ENCODE measurements at regions not wholly inside any gene's neighbourhood (a gene's known extent, or its start where the extent isn't known, plus 50 kb on each side); places are given as distances from the start of the nearest gene placed in this dataset.

GRCh38 chr2:156695020-156695419 is 258.8 kb downstream of the GPD2 start:
- no peak overlapping the region for H3K27ac ChIP-seq (ENCODE audit: low read length)
- WGBS (ENCODE audit: insufficient coverage, low lambda C conversion rate) = no CpG with 5 or more reads among the region's 4 CpGs
- H3K4me1 ChIP-seq (ENCODE audit: control insufficient read depth, insufficient read depth, low read length) = peaks cover 3% of the 10 kb centered on the region
- DNase-seq = no peak
- H3K36me3 ChIP-seq (ENCODE audit: control insufficient read depth, insufficient read depth, low read length) = no peaks in the 10 kb centered on the region
- H3K9me3 ChIP-seq (ENCODE audit: control insufficient read depth, low read depth, low read length) = no peaks in the 10 kb centered on the region
- H3K4me3 ChIP-seq (ENCODE audit: low read length) = no peak overlapping the region
- no peaks in the 10 kb centered on the region for H3K27me3 ChIP-seq (ENCODE audit: control insufficient read depth, insufficient read depth, low read length)

- WGBS (ENCODE audit: insufficient coverage, low lambda C conversion rate) = no CpG with 5 or more reads among the region's 2 CpGs
- Histone ChIP-seq H3K9me3 (ENCODE audit: control insufficient read depth, low read depth, low read length) (no peaks in the 10 kb centered on the region), H3K4me1 (ENCODE audit: control insufficient read depth, insufficient read depth, low read length) (no peaks in the 10 kb centered on the region), H3K36me3 (ENCODE audit: control insufficient read depth, insufficient read depth, low read length) (no peaks in the 10 kb centered on the region), H3K4me3 (ENCODE audit: low read length) (no peak overlapping the region), H3K27me3 (ENCODE audit: control insufficient read depth, insufficient read depth, low read length) (no peaks in the 10 kb centered on the region), H3K27ac (ENCODE audit: low read length) (no peak overlapping the region)
- DNase-seq = no peak
Measured at GRCh38 chr2:156695595-156695994, 259.4 kb downstream of the GPD2 start.

DNA sequence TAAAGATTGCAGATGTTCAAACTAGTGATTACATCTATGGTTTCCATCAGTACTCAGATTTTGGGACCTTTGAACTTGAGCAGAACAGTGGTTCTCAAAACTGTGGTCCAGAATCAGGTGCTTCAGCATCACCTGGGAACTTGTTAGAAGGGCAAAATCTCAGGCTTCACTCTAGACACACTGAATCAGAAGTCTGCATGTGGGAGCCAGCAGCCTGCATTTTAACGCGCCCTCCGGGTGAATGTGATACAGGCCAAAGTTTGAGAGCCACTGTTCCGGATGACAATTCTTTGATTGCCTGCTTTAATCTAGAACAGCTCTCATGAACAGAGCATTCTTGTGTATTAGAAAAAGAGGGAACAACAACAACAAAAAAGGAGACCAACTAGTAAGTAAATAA is 261.7 kb downstream of the GPD2 start:
- H3K4me3 ChIP-seq (ENCODE audit: low read length) = no peak overlapping the region
- no peaks in the 10 kb centered on the region for H3K27me3 ChIP-seq (ENCODE audit: control insufficient read depth, insufficient read depth, low read length)
- no peaks in the 10 kb centered on the region for H3K4me1 ChIP-seq (ENCODE audit: control insufficient read depth, insufficient read depth, low read length)
- WGBS (ENCODE audit: insufficient coverage, low lambda C conversion rate) = no CpG with 5 or more reads among the region's 4 CpGs
- H3K36me3 ChIP-seq (ENCODE audit: control insufficient read depth, insufficient read depth, low read length) = no peaks in the 10 kb centered on the region
- H3K27ac ChIP-seq (ENCODE audit: low read length) = no peak overlapping the region
- no peaks in the 10 kb centered on the region for H3K9me3 ChIP-seq (ENCODE audit: control insufficient read depth, low read depth, low read length)
- DNase-seq = no peak

GRCh38 chr2:156700681-156701080 is 264.5 kb downstream of the GPD2 start:
- no peaks in the 10 kb centered on the region for H3K9me3 ChIP-seq (ENCODE audit: control insufficient read depth, low read depth, low read length)
- H3K4me1 ChIP-seq (ENCODE audit: control insufficient read depth, insufficient read depth, low read length) = no peaks in the 10 kb centered on the region
- no peak overlapping the region for H3K27ac ChIP-seq (ENCODE audit: low read length)
- H3K27me3 ChIP-seq (ENCODE audit: control insufficient read depth, insufficient read depth, low read length) = no peaks in the 10 kb centered on the region
- no peak overlapping the region for H3K4me3 ChIP-seq (ENCODE audit: low read length)
- no peak for DNase-seq
- H3K36me3 ChIP-seq (ENCODE audit: control insufficient read depth, insufficient read depth, low read length) = no peaks in the 10 kb centered on the region
- 94% methylated on average over 5 of the region's 8 CpGs for WGBS (ENCODE audit: insufficient coverage, low lambda C conversion rate)

- Histone ChIP-seq H3K4me1 (ENCODE audit: control insufficient read depth, insufficient read depth, low read length) (no peaks in the 10 kb centered on the region), H3K9me3 (ENCODE audit: control insufficient read depth, low read depth, low read length) (no peaks in the 10 kb centered on the region), H3K27ac (ENCODE audit: low read length) (no peak overlapping the region), H3K27me3 (ENCODE audit: control insufficient read depth, insufficient read depth, low read length) (no peaks in the 10 kb centered on the region), H3K4me3 (ENCODE audit: low read length) (no peak overlapping the region), H3K36me3 (ENCODE audit: control insufficient read depth, insufficient read depth, low read length) (no peaks in the 10 kb centered on the region)
- DNase-seq = no peak
- no CpG with 5 or more reads among the region's 3 CpGs for WGBS (ENCODE audit: insufficient coverage, low lambda C conversion rate)
Measured at GRCh38 chr2:156702541-156702940, 266.4 kb downstream of the GPD2 start.

DNA sequence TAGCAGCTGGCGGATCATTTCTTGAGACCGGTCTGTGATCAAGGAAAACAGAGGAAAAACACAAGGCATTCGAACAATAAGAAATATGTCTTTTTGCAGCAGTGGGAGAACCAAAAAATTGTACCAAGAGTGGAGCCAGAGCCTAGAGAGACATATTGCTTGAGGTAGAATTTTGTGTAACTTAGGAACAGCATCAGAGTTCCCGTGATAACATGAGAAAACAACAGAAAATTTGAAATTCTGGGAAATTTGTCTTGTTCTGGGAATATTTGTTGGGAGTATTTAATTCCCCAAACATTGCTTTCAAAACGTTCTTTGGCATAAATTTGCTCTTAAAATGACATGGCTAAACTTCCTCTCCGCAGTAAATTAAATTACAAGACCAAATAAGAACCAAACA is 267.5 kb downstream of the GPD2 start:
- H3K36me3 ChIP-seq (ENCODE audit: control insufficient read depth, insufficient read depth, low read length) = no peaks in the 10 kb centered on the region
- 94% methylated on average over 4 of the region's 6 CpGs for WGBS (ENCODE audit: insufficient coverage, low lambda C conversion rate)
- H3K4me3 ChIP-seq (ENCODE audit: low read length) = no peak overlapping the region
- no peak for DNase-seq
- no peaks in the 10 kb centered on the region for H3K27me3 ChIP-seq (ENCODE audit: control insufficient read depth, insufficient read depth, low read length)
- no peaks in the 10 kb centered on the region for H3K9me3 ChIP-seq (ENCODE audit: control insufficient read depth, low read depth, low read length)
- no peak overlapping the region for H3K27ac ChIP-seq (ENCODE audit: low read length)
- H3K4me1 ChIP-seq (ENCODE audit: control insufficient read depth, insufficient read depth, low read length) = no peaks in the 10 kb centered on the region

- WGBS (ENCODE audit: insufficient coverage, low lambda C conversion rate) = 100% methylated on average over 2 of the region's 3 CpGs
- Histone ChIP-seq H3K27ac (ENCODE audit: low read length) (no peak overlapping the region), H3K4me1 (ENCODE audit: control insufficient read depth, insufficient read depth, low read length) (no peaks in the 10 kb centered on the region), H3K36me3 (ENCODE audit: control insufficient read depth, insufficient read depth, low read length) (no peaks in the 10 kb centered on the region), H3K9me3 (ENCODE audit: control insufficient read depth, low read depth, low read length) (no peaks in the 10 kb centered on the region), H3K27me3 (ENCODE audit: control insufficient read depth, insufficient read depth, low read length) (no peaks in the 10 kb centered on the region), H3K4me3 (ENCODE audit: low read length) (no peak overlapping the region)
- no peak for DNase-seq
Measured at GRCh38 chr2:156704132-156704531, 268.0 kb downstream of the GPD2 start.

DNA sequence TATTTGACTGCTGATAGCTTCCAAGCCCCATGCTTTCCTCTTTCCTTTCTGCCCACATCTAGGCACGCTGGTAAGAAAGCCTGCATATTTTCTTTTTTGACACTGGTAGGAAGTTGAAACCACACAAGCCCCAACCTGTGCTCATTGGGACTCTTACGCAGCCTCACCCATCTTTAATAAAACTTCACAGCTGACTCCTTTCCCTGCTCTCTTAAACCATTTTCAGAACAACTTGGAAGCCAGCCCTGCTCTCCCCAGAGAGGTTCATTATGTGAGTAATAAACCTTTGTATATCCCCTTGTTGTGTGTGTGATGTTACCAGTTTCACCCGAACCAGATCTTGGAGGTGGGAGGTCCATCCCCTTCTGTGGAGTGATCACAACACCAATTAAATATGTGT is 268.4 kb downstream of the GPD2 start:
- Histone ChIP-seq H3K9me3 (ENCODE audit: control insufficient read depth, low read depth, low read length) (no peaks in the 10 kb centered on the region), H3K27ac (ENCODE audit: low read length) (no peak overlapping the region), H3K4me1 (ENCODE audit: control insufficient read depth, insufficient read depth, low read length) (no peaks in the 10 kb centered on the region), H3K27me3 (ENCODE audit: control insufficient read depth, insufficient read depth, low read length) (no peaks in the 10 kb centered on the region), H3K4me3 (ENCODE audit: low read length) (no peak overlapping the region), H3K36me3 (ENCODE audit: control insufficient read depth, insufficient read depth, low read length) (no peaks in the 10 kb centered on the region)
- DNase-seq = no peak
- 88% methylated on average over 1 of the region's 3 CpGs for WGBS (ENCODE audit: insufficient coverage, low lambda C conversion rate)

DNA sequence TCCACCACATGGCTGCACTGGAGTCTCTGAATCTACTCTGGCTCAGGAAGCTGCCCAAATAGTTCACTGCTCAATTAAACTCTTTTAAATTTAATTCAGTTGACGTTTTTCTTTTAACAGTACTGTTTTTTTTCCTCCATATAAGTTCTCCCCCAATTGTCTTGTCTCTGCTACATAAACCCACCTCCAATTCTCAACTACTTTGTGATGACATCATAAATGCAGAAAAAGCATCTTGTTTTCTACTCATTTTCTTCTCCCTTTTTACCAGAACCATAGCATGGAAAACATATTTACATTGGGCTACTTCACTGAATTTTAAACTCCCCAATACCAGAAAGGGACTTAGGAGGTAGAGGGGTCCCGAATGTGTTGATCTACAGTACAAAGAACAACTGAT is 270.4 kb downstream of the GPD2 start:
- no peaks in the 10 kb centered on the region for H3K4me1 ChIP-seq (ENCODE audit: control insufficient read depth, insufficient read depth, low read length)
- no peaks in the 10 kb centered on the region for H3K27me3 ChIP-seq (ENCODE audit: control insufficient read depth, insufficient read depth, low read length)
- H3K27ac ChIP-seq (ENCODE audit: low read length) = no peak overlapping the region
- no peaks in the 10 kb centered on the region for H3K9me3 ChIP-seq (ENCODE audit: control insufficient read depth, low read depth, low read length)
- no peak overlapping the region for H3K4me3 ChIP-seq (ENCODE audit: low read length)
- no CpG with 5 or more reads among the region's 2 CpGs for WGBS (ENCODE audit: insufficient coverage, low lambda C conversion rate)
- no peaks in the 10 kb centered on the region for H3K36me3 ChIP-seq (ENCODE audit: control insufficient read depth, insufficient read depth, low read length)
- no peak for DNase-seq

DNA sequence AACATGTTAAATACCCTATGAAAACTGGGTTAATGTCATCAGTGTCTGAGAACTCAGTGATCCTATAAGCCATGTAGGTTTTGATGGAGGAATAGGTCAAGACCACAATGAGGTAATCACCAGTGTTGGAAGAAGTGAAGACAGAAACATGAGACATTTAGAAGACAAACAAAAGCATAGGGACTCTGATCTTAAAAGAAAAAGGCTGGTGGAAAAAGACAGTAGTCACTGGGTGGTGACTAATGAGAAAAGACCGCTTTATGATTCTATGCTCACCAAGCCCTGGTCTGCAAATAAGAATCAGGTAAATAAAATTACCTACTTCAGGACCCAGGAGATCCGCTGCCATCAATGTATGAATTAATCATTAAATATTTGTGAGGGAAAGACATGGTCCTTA is 271.9 kb downstream of the GPD2 start:
- Histone ChIP-seq H3K4me1 (ENCODE audit: control insufficient read depth, insufficient read depth, low read length) (no peaks in the 10 kb centered on the region), H3K9me3 (ENCODE audit: control insufficient read depth, low read depth, low read length) (no peaks in the 10 kb centered on the region), H3K36me3 (ENCODE audit: control insufficient read depth, insufficient read depth, low read length) (no peaks in the 10 kb centered on the region), H3K27me3 (ENCODE audit: control insufficient read depth, insufficient read depth, low read length) (no peaks in the 10 kb centered on the region), H3K27ac (ENCODE audit: low read length) (no peak overlapping the region), H3K4me3 (ENCODE audit: low read length) (no peak overlapping the region)
- no peak for DNase-seq
- 100% methylated on average over 1 of the region's 2 CpGs for whole genome bisulfite sequencing (ENCODE audit: insufficient coverage, low lambda C conversion rate)

GRCh38 chr2:156709091-156709490 is 272.9 kb downstream of the GPD2 start:
- H3K4me3 ChIP-seq (ENCODE audit: low read length) = no peak overlapping the region
- H3K27ac ChIP-seq (ENCODE audit: low read length) = no peak overlapping the region
- no peaks in the 10 kb centered on the region for H3K27me3 ChIP-seq (ENCODE audit: control insufficient read depth, insufficient read depth, low read length)
- no peaks in the 10 kb centered on the region for H3K4me1 ChIP-seq (ENCODE audit: control insufficient read depth, insufficient read depth, low read length)
- no peaks in the 10 kb centered on the region for H3K36me3 ChIP-seq (ENCODE audit: control insufficient read depth, insufficient read depth, low read length)
- DNase-seq = no peak
- H3K9me3 ChIP-seq (ENCODE audit: control insufficient read depth, low read depth, low read length) = no peaks in the 10 kb centered on the region
- no CpG with 5 or more reads among the region's 4 CpGs for WGBS (ENCODE audit: insufficient coverage, low lambda C conversion rate)

All from large intestine (tissue), 3 donors.